ENCODE measurements at regions not wholly inside any gene's neighbourhood (a gene's known extent, or its start where the extent isn't known, plus 50 kb on each side); places are given as distances from the start of the nearest gene placed in this dataset.

GRCh38 chr12:39165338-39165737, 259.9 kb upstream of the CPNE8 start (continued):
- TF ChIP-seq USF1 (CRISPR knock-in tag; IDR thresholded peaks at IDR 0.05), result no peak
- TF ChIP-seq RERE (CRISPR knock-in tag; IDR thresholded peaks at IDR 0.05; ENCODE audit: borderline replicate concordance), result no peak
- no peak for TF ChIP-seq HES1 (IDR thresholded peaks at IDR 0.05; ENCODE audit: low read depth)
- TF ChIP-seq JUND (IDR thresholded peaks at IDR 0.05; ENCODE audit: borderline replicate concordance, low read depth, low read length), result no peak
- TF ChIP-seq JUND (tag; IDR thresholded peaks at IDR 0.05; ENCODE audit: borderline replicate concordance, low read depth, low read length), result no peak
- no peak for TF ChIP-seq ZFP36 (IDR thresholded peaks at IDR 0.05; ENCODE audit: low read depth, low read length, partially characterized antibody)

Data from K562 (cell line).